ENCODE measurements at regions not wholly inside any gene's neighbourhood (a gene's known extent, or its start where the extent isn't known, plus 50 kb on each side); places are given as distances from the start of the nearest gene placed in this dataset.

- DNase-seq (ENCODE audit: low spot score), result no peak
Measured at GRCh38 chr3:148083526-148084182, 614.0 kb upstream of the AGTR1 start.

- DNase-seq (ENCODE audit: low spot score), result no peak
Measured at GRCh38 chr3:148084931-148085330, 612.8 kb upstream of the AGTR1 start.

GRCh38 chr3:148087601-148088371, 609.9 kb upstream of the AGTR1 start:
- no peak for DNase-seq (ENCODE audit: low spot score)

DNA sequence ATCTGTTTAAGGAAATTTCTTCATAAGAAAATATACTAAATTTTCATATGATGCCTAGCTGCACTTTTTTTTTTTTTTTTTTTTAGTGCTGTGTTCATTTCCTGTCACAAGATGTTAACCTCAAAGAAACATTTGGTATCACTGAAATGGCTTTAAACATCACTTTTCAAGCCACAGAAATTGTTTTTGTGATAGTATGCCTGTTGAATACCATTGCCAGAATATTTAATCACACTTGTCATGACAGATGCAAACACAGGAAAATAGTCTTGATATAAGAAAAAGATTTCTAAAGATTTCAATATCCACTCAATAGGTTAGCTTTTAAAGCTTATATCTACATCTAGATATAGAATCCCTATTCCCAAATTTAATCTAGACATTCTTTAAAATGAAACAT, 608.5 kb upstream of the AGTR1 start:
- no peak for DNase-seq (ENCODE audit: low spot score)

GRCh38 chr3:148090156-148090555, 607.5 kb upstream of the AGTR1 start:
- DNase-seq (ENCODE audit: low spot score), result no peak

DNA sequence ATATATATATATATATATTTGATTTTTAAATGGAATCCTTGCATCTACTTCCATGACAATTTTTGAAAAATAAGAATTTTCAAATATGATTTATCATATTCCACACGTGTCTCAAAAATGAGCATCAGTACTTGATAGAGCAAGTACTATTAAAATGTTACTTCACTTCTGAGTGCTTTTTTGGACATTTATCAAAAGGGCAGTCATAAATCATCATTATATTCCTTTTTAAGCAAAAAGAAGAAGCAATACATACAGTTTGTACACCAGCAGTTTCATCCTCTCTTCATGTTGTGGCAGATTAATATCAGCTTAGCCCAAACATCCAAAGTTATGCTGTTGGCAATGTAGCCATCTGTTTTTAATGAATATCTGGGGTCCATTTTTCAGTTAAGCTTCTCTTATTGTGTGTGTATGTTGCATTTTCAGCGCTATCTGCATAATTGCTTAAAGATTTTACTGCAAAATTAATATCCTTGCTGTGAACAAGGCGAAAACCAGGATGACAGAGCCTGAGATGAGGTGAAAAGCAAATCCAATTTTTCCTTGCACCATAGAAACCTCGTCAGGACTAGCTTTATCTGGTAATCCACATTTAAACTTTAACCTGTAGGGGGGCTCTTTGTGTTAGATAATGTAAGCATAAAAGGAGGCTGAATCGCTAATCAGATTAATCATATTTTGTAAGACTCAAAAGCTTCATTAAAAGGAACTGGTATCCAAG, 604.9 kb upstream of the AGTR1 start:
- DNase-seq (ENCODE audit: low spot score), result no peak

DNA sequence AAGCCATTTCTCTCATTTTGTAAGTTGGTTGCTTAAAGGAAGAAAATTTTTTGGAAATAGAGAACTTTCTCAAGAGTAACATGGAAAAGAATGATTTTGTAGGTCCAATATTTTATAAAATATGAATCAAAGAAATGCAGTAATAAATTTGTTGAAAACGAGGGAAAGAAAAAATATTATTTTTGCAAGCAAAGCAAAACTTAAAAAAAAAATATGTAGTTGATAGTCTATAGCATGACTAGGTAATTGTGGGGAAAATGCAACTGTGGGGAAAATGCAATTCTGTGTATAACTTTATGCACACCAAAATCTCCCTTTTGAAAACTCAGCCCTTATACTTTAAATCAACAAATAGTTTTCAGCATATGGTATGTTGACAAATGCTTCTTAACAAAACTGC, 604.0 kb upstream of the AGTR1 start:
- no peak for DNase-seq (ENCODE audit: low spot score)

DNA sequence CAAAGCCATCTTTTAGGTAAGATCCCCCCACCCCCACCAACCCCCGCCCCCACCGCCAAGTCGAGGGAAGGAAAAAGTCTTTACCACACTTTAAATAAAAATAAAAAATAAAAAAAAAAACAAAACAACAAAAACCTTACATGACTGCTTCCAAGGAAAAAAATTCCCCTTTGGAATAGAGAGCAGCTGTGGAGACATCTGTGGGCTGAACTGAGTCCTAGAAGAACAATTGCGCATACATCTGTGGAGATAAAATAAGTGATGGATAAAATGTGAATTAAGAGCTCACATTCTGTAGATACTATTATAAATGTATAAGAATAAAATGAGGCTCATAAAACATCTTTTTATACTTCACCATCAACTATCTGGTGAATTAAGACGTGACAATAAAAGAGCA, 601.7 kb upstream of the AGTR1 start:
- DNase-seq (ENCODE audit: low spot score), result no peak

- no peak for DNase-seq (ENCODE audit: low spot score)
Measured at GRCh38 chr3:148100476-148100875, 597.2 kb upstream of the AGTR1 start.

DNA sequence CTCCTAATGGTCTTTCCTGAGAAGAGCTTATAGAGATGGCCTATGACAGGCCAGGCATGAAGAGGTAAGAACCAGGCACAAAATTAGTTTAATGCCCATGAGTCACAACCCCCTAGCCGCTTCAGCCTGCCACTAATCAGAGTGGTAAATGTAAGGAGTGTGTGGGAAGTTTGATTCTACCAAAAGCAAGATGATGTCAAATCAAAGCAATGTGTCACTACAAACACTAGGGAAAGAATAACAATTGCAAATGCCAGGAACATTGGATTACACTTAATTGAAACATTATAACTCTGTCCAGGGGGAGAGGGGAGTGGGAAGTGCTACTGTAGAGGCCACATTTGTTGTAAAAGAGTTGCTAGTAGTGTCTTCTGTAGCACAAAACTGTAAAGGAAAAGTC, 596.6 kb upstream of the AGTR1 start:
- DNase-seq (ENCODE audit: low spot score), result no peak

GRCh38 chr3:148102156-148102555, 595.5 kb upstream of the AGTR1 start:
- DNase-seq (ENCODE audit: low spot score), result no peak

GRCh38 chr3:148106062-148106461, 591.6 kb upstream of the AGTR1 start:
- DNase-seq (ENCODE audit: low spot score), result no peak

DNA sequence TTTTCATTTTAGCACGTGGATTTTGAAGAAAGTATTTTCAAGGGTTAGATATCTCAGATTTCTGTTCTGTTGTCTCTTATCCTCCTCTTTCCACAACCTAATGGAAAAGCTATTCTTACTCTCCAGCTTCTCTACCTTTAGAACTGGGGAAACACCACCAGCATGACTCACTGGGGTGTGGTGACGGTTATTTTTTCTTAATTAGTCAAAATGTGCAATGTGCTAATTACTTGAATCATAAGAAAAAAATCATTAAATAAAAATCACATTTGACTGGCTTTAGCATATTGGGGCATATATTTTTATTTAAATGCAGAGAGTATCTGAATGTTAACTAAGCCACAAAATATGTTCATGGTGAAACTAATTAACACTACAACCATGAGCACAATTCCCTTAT, 570.7 kb upstream of the AGTR1 start:
- DNase-seq (ENCODE audit: low spot score), result no peak

DNA sequence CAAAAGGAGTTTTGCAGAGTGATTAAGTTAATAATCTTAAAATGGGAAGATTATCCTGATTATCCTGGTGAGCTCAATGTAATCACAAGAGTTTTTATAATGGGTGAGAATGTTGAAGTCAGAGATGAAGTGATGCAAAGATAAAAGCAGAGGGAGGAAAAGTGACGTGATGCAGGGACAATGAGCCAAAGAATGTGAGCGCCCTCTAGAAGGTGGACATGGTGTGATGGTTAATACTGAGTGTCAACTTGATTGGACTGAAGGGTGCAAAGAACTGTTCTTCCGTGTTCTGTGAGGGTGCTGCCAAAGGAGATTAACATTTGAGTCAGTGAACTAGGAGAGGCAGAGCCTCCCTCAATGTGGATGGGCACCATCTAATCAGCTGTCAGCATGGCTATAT, 569.6 kb upstream of the AGTR1 start:
- DNase-seq (ENCODE audit: low spot score), result no peak

DNA sequence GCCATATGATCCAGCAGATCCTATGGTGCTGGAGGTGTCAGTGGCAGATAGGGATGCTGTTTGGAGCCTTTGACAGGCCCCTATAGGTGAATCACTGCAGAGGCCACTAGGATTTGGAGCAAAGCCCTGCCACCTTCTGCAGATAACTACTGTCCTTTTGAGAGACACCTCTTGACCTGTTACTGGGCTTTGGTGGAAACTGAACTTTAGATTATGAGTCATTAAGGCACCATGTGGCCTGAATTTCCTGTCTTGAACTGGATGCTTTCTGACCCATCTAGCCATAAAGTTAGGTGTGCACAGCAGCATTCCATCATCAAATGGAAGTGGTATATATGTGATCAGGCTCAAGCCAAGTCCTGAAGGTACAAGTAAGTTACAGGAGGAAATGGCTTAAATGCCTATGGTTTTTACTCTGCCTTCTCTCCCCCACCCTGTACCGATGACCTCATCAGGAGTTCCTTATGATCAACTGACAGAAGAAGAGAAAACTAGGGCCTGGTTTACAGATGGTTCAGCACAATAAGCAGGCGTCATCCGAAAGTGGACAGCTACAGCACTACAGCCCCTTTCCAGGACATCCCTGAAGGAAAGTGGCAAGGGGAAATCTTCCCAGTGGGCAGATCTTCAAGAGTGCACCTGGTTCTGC, 565.6 kb upstream of the AGTR1 start:
- no peak for DNase-seq (ENCODE audit: low spot score)

- DNase-seq (ENCODE audit: low spot score), result no peak
Measured at GRCh38 chr3:148136816-148137215, 560.9 kb upstream of the AGTR1 start.

- no peak for DNase-seq (ENCODE audit: low spot score)
Measured at GRCh38 chr3:148146241-148146640, 551.5 kb upstream of the AGTR1 start.

DNA sequence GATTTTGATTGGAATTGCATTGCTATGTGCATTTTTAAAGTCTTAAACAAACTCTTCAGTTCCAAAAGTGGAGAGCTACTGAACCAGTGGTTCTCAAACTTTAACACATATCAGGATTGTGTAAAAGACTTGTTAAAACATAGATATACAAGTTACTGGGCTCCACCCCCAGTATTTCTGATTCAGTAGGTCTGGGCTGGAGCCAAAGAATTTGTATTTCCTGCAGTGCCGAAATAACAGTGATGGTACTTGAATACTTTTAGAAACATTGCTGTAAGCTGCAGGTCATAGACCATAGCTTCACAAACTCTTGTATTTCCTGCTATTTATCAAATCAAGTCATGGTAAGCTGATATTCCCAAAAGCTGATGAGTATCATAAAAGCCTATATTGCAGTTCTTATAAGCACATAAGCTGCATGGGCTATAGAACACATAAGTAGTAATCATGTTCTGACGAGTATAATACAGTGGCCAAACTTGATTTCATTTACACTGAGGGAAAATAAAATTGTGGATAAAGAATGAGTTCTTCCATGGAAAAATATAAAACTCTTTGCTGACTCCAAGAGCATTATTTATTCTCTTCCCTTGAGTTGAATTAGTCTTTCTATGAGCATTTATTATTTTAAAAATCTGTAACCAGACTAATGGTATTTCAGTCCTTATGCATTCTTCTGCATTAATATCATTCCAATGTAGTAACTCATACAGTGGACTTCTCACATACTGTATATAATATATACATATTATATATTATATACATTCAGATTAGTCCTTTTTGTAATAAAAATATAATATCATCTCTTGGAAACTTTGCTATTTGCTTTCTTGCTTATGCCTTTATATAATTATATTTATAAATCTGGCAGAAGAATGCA, 550.5 kb upstream of the AGTR1 start:
- no peak for DNase-seq (ENCODE audit: low spot score)

GRCh38 chr3:148147903-148148302, 549.8 kb upstream of the AGTR1 start:
- DNase-seq (ENCODE audit: low spot score), result no peak

GRCh38 chr3:148149556-148149955, 548.1 kb upstream of the AGTR1 start:
- no peak for DNase-seq (ENCODE audit: low spot score)

DNA sequence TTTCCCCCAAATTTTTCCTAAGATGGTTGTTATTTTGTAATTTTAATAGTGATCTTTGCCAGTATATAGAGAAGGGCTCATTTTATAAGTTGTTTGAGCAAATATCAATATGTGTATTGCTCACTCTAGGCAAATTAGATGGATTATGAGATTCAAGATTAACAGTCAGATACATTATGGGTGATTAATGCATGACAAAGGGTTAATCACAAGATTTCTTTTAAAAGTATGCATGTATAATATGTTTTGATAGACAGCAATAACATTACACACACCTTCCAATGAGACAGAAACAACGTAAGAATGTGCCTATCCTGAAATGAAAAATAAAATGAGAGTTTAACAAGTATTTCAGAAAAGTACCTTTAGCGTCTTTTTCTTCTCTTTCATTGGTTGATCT, 547.6 kb upstream of the AGTR1 start:
- no peak for DNase-seq (ENCODE audit: low spot score)

GRCh38 chr3:148158210-148158609, 539.5 kb upstream of the AGTR1 start:
- no peak for DNase-seq (ENCODE audit: low spot score)

All from left forelimb (tissue), 1 donor.